ENCODE measurements at regions not wholly inside any gene's neighbourhood (a gene's known extent, or its start where the extent isn't known, plus 50 kb on each side); places are given as distances from the start of the nearest gene placed in this dataset.

DNA sequence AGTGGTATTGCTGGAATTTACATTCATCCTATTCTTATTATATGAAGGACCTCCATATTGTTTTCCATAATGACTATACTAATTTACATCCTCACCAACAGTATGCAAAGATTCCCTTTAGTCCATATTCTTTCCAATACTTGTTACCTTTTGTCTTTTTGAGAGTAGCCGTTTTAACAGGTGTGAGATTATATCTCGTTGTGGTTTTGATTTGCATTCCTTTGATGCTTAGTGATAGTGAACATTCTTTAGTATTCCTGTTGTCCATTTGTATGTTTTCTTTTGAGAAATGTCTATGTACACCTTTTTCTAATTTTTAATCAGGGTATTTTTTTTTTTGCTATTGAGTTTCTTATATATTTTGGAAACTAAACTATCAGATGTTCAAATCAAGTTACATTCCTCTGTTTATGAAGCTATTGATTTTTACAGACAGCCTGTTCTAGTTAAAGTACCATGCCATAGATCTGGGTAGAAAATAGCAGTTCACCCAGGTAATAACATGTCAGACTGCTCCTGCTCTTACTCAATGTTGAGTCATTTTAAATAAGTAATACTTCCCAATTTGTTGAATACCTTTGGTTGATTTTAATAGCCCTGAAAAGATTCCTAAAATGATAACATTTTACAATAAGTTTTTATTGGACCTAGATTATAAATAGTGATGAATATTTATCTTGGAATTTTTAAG, 1108.7 kb downstream of the NCAM2 start:
- TF ChIP-seq JUN (IDR thresholded peaks at IDR 0.05; ENCODE audit: low read depth, low read length) (no peak), SIRT6 (IDR thresholded peaks at IDR 0.05; ENCODE audit: low read length) (no peak)
- TF ChIP-seq, protein P1, sequence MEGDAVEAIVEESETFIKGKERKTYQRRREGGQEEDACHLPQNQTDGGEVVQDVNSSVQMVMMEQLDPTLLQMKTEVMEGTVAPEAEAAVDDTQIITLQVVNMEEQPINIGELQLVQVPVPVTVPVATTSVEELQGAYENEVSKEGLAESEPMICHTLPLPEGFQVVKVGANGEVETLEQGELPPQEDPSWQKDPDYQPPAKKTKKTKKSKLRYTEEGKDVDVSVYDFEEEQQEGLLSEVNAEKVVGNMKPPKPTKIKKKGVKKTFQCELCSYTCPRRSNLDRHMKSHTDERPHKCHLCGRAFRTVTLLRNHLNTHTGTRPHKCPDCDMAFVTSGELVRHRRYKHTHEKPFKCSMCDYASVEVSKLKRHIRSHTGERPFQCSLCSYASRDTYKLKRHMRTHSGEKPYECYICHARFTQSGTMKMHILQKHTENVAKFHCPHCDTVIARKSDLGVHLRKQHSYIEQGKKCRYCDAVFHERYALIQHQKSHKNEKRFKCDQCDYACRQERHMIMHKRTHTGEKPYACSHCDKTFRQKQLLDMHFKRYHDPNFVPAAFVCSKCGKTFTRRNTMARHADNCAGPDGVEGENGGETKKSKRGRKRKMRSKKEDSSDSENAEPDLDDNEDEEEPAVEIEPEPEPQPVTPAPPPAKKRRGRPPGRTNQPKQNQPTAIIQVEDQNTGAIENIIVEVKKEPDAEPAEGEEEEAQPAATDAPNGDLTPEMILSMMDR (IDR thresholded peaks at IDR 0.05; ENCODE audit: control extremely low read depth in 1 of 3, insufficient read depth in 1 of 3, low read depth in 1 of 3, low read length in 3 of 3): no peak

All from H1 (cell line).